ENCODE measurements at regions not wholly inside any gene's neighbourhood (a gene's known extent, or its start where the extent isn't known, plus 50 kb on each side); places are given as distances from the start of the nearest gene placed in this dataset.
"Not testable (repeated sequence)": the region's sequence is repeated elsewhere in the genome, so short reads cannot be mapped to it uniquely, and the experiment has no call there.

DNA sequence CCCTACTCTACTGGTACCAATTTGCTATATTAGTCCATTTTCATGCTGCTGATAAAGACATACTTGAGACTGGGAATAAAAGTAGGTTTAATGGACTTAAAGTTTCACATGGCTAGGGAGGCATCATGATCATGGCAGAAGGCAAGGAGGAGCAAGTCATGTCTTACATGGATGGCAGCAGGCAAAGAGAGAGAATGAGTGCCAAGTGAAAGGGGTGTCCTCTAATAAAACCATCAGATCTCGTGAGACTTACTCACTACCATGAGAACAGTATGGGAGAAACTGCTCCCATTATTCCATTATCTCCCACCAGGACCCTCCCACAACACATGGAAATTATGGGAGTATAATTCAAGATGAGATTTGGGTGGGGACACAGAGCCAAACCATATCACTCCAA is 450.5 kb upstream of the ZEB2 start:
- TF ChIP-seq, protein P1, sequence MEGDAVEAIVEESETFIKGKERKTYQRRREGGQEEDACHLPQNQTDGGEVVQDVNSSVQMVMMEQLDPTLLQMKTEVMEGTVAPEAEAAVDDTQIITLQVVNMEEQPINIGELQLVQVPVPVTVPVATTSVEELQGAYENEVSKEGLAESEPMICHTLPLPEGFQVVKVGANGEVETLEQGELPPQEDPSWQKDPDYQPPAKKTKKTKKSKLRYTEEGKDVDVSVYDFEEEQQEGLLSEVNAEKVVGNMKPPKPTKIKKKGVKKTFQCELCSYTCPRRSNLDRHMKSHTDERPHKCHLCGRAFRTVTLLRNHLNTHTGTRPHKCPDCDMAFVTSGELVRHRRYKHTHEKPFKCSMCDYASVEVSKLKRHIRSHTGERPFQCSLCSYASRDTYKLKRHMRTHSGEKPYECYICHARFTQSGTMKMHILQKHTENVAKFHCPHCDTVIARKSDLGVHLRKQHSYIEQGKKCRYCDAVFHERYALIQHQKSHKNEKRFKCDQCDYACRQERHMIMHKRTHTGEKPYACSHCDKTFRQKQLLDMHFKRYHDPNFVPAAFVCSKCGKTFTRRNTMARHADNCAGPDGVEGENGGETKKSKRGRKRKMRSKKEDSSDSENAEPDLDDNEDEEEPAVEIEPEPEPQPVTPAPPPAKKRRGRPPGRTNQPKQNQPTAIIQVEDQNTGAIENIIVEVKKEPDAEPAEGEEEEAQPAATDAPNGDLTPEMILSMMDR (tag by site-specific recombination; IDR thresholded peaks at IDR 0.05) = not testable (repeated sequence)
- TF ChIP-seq, protein P2, sequence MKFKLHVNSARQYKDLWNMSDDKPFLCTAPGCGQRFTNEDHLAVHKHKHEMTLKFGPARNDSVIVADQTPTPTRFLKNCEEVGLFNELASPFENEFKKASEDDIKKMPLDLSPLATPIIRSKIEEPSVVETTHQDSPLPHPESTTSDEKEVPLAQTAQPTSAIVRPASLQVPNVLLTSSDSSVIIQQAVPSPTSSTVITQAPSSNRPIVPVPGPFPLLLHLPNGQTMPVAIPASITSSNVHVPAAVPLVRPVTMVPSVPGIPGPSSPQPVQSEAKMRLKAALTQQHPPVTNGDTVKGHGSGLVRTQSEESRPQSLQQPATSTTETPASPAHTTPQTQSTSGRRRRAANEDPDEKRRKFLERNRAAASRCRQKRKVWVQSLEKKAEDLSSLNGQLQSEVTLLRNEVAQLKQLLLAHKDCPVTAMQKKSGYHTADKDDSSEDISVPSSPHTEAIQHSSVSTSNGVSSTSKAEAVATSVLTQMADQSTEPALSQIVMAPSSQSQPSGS (tag by site-specific recombination; IDR thresholded peaks at IDR 0.05; ENCODE audit: low read depth) = not testable (repeated sequence)
- not testable (repeated sequence) for TF ChIP-seq ZNF2 (tag by site-specific recombination; IDR thresholded peaks at IDR 0.05); ZNF292 (tag by site-specific recombination; IDR thresholded peaks at IDR 0.05; ENCODE audit: borderline replicate concordance, low read depth)

Data from HEK293 (cell line).